Sigmoid colon (tissue), 4 donors: ENCODE measurements at regions not wholly inside any gene's neighbourhood (a gene's known extent, or its start where the extent isn't known, plus 50 kb on each side); places are given as distances from the start of the nearest gene placed in this dataset.

Experiments used
- CTCF ChIP-seq, 4 experiments: fragments of 450-650 bp in 3 of 4; fragments of 200-600 bp in 1 of 4; IDR thresholded peaks; one replicate each; pipeline ENCODE4 v1.5.1; 2016 to 2019; ENCODE audit warnings: antibody characterized with exemption in 4 of 4, mild to moderate bottlenecking in 3 of 4, moderate library complexity in 2 of 4
- EP300 ChIP-seq, 4 donors: sonication (generic); formaldehyde crosslinking; IDR thresholded peaks; one replicate each; pipeline ENCODE4 v1.6.1; 2017; ENCODE audit warnings: antibody characterized with exemption in 4 of 4
- POLR2A ChIP-seq, 2 donors: fragments of 450-650 bp; IDR thresholded peaks; one replicate each; pipeline ENCODE4 v1.6.1; 2016; ENCODE audit warnings: antibody characterized with exemption in 2 of 2, mild to moderate bottlenecking in 2 of 2, moderate library complexity in 2 of 2
- POLR2AphosphoS5 ChIP-seq, 4 donors: sonication (generic); formaldehyde crosslinking; IDR thresholded peaks; one replicate each; pipeline ENCODE4 v1.6.1; 2017; ENCODE audit warnings: antibody characterized with exemption in 4 of 4

- TF ChIP-seq CTCF (IDR thresholded peaks at IDR 0.05) = no peak
- TF ChIP-seq POLR2A (IDR thresholded peaks at IDR 0.05) = no peak
- TF ChIP-seq POLR2AphosphoS5 (IDR thresholded peaks at IDR 0.05) = peak in 1 of 4 donors; percentile 32
- no peak for TF ChIP-seq EP300 (IDR thresholded peaks at IDR 0.05)
These were observed 71.7 kb upstream of the GTF3A start for GRCh38 chr13:27352698-27353097.
